ENCODE measurements at regions not wholly inside any gene's neighbourhood (a gene's known extent, or its start where the extent isn't known, plus 50 kb on each side); places are given as distances from the start of the nearest gene placed in this dataset.
A peak's percentile ranks its signal among the peaks of the same experiment; 100 is the strongest.

DNA sequence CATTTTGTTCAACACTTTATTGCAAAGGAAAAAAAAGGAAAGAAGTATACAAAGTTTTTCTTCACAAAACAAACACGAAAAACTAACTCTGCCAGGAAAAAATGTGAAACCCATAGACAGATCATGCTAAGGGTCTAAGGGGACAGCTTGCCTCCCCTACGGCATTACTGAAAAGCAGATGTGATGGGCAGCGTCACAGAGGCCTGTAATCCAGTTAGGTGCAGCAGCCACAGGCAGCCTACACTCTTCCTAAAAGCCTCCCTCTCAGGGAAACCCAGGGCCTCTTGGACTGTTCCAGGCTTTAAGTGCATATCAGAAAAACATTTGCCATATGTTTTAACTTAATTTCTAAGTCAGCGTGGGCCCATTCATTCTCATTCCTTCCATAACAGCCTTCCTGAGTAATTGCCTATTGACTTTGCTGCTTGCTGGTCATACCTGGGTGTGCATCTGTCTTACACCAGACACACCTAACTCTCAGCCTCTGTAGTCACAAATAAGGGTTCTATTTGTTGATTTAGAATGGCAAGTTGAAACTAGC, 135.7 kb upstream of the SERP2 start:
- no peaks in the 10 kb centered on the region for H3K36me3 ChIP-seq (replicated peaks in 1 of 2; ENCODE audit: control insufficient read depth in 1 of 2, insufficient read depth in 2 of 2, low read length in 2 of 2)
- H3K27ac Mint-ChIP-seq = peak overlapping the region; percentile 58 to 93 (median 89)
- no peak overlapping the region for H3K4me3 ChIP-seq (replicated peaks in 1 of 3; ENCODE audit: low read depth in 2 of 3, low read length in 3 of 3)
- intact Hi-C loops (cut with micrococcal nuclease) = loop anchor here in 1 of 2 donors (5.0 kb wide), 1 partner anchor 74 kb away; no protein-coding TSS in a partner anchor
- H3K9ac ChIP-seq (ENCODE audit: insufficient read depth, low read length, poor library complexity, severe bottlenecking) = no peak overlapping the region
- no peaks in the 10 kb centered on the region for H3K9me3 ChIP-seq (replicated peaks in 1 of 2; ENCODE audit: control insufficient read depth in 1 of 2, insufficient read depth in 1 of 2, low read length in 2 of 2)
- WGBS (ENCODE audit: insufficient coverage) = 60% methylated on average over 1 of the region's 4 CpGs
- H3K4me2 ChIP-seq (replicated peaks; ENCODE audit: extremely low read depth, low read length, poor library complexity, severe bottlenecking) = peak overlapping the region; percentile 21
- no peak overlapping the region for H3K4me3 Mint-ChIP-seq
- H3K4me1 Mint-ChIP-seq = peaks cover 32% of the 10 kb centered on the region
- H3K27me3 Mint-ChIP-seq (ENCODE audit: low read depth in 3 of 3) = peaks cover 6 to 11% (median 10%) of the 10 kb centered on the region in 3 donors
- no peak for DNase-seq
- peaks cover 16 to 20% of the 10 kb centered on the region in 2 donors for H3K4me1 ChIP-seq (ENCODE audit: control insufficient read depth in 1 of 2, insufficient read depth in 2 of 2, low read length in 2 of 2)
- H3K27ac ChIP-seq (ENCODE audit: low read depth in 1 of 2, low read length in 2 of 2) = peak overlapping the region in 1 of 2 donors; percentile 81
- TF ChIP-seq, protein P1, sequence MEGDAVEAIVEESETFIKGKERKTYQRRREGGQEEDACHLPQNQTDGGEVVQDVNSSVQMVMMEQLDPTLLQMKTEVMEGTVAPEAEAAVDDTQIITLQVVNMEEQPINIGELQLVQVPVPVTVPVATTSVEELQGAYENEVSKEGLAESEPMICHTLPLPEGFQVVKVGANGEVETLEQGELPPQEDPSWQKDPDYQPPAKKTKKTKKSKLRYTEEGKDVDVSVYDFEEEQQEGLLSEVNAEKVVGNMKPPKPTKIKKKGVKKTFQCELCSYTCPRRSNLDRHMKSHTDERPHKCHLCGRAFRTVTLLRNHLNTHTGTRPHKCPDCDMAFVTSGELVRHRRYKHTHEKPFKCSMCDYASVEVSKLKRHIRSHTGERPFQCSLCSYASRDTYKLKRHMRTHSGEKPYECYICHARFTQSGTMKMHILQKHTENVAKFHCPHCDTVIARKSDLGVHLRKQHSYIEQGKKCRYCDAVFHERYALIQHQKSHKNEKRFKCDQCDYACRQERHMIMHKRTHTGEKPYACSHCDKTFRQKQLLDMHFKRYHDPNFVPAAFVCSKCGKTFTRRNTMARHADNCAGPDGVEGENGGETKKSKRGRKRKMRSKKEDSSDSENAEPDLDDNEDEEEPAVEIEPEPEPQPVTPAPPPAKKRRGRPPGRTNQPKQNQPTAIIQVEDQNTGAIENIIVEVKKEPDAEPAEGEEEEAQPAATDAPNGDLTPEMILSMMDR (IDR thresholded peaks at IDR 0.05) = no peak
- no peaks in the 10 kb centered on the region for H3K36me3 Mint-ChIP-seq
- no peaks in the 10 kb centered on the region for H3K79me2 ChIP-seq (ENCODE audit: insufficient read depth, low read length)
- H3K27me3 ChIP-seq (ENCODE audit: control insufficient read depth in 2 of 2, insufficient read depth in 2 of 2, low read length in 2 of 2) = no peaks in the 10 kb centered on the region
- H4K20me1 ChIP-seq (ENCODE audit: insufficient read depth, low read length) = no peaks in the 10 kb centered on the region
- no peak overlapping the region for H2AFZ ChIP-seq (ENCODE audit: insufficient read depth, low read depth, low read length, poor library complexity, severe bottlenecking)
- H3K9me3 Mint-ChIP-seq = no peaks in the 10 kb centered on the region

DNA sequence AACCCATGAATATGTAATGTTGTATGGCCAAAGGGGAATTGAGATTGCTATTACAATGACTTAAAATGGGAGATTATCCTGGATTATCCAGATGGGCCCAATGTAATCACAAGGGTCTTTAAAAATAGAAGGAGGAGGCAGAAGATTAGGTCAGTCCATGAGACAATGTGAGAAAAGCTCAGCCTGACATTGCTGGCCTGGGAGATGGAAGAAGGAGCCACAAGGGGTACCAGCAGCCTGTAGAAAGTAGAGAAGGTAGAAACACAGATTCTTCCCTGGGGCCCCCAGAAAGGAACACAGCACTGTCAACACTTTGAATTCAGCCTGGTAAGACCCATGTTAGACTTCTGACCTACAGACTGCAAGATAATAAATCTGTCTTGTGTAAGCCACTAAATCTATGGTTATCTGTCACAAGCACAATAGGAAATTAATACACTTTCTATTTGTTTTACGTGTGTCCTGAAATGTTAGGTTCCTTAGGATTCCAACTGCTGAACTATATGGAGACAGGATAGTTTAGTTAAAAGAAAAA, 132.9 kb upstream of the SERP2 start:
- no peaks in the 10 kb centered on the region for H3K9me3 Mint-ChIP-seq
- no peaks in the 10 kb centered on the region for H3K36me3 ChIP-seq (replicated peaks in 1 of 2; ENCODE audit: control insufficient read depth in 1 of 2, insufficient read depth in 2 of 2, low read length in 2 of 2)
- WGBS (ENCODE audit: insufficient coverage) = no CpG with 5 or more reads among the region's 1 CpG
- no peaks in the 10 kb centered on the region for H4K20me1 ChIP-seq (ENCODE audit: insufficient read depth, low read length)
- peaks cover 9 to 11% (median 10%) of the 10 kb centered on the region in 3 donors for H3K27me3 Mint-ChIP-seq (ENCODE audit: low read depth in 3 of 3)
- no peaks in the 10 kb centered on the region for H3K79me2 ChIP-seq (ENCODE audit: insufficient read depth, low read length)
- intact Hi-C loops (cut with micrococcal nuclease) = loop anchor here (5.0 kb wide), 2 partner anchors 37 to 197 kb away; no protein-coding TSS in a partner anchor
- TF ChIP-seq, protein P1 (IDR thresholded peaks at IDR 0.05) = no peak
- H3K27ac ChIP-seq (ENCODE audit: low read depth in 1 of 2, low read length in 2 of 2) = no peak overlapping the region
- no peaks in the 10 kb centered on the region for H3K36me3 Mint-ChIP-seq
- no peak overlapping the region for H3K4me2 ChIP-seq (replicated peaks; ENCODE audit: extremely low read depth, low read length, poor library complexity, severe bottlenecking)
- H3K4me3 ChIP-seq (replicated peaks in 1 of 3; ENCODE audit: low read depth in 2 of 3, low read length in 3 of 3) = no peak overlapping the region
- DNase-seq = no peak
- H3K27ac Mint-ChIP-seq = peak overlapping the region in 1 of 7 donors; percentile 15
- H3K4me3 Mint-ChIP-seq = no peak overlapping the region
- H3K9me3 ChIP-seq (replicated peaks in 1 of 2; ENCODE audit: control insufficient read depth in 1 of 2, insufficient read depth in 1 of 2, low read length in 2 of 2) = no peaks in the 10 kb centered on the region
- H3K27me3 ChIP-seq (ENCODE audit: control insufficient read depth in 2 of 2, insufficient read depth in 2 of 2, low read length in 2 of 2) = no peaks in the 10 kb centered on the region
- H3K4me1 Mint-ChIP-seq = peaks cover 36% of the 10 kb centered on the region
- peaks cover 16 to 20% of the 10 kb centered on the region in 2 donors for H3K4me1 ChIP-seq (ENCODE audit: control insufficient read depth in 1 of 2, insufficient read depth in 2 of 2, low read length in 2 of 2)
- no peak overlapping the region for H3K9ac ChIP-seq (ENCODE audit: insufficient read depth, low read length, poor library complexity, severe bottlenecking)
- no peak overlapping the region for H2AFZ ChIP-seq (ENCODE audit: insufficient read depth, low read depth, low read length, poor library complexity, severe bottlenecking)
